ENCODE measurements at regions not wholly inside any gene's neighbourhood (a gene's known extent, or its start where the extent isn't known, plus 50 kb on each side); places are given as distances from the start of the nearest gene placed in this dataset.

DNA sequence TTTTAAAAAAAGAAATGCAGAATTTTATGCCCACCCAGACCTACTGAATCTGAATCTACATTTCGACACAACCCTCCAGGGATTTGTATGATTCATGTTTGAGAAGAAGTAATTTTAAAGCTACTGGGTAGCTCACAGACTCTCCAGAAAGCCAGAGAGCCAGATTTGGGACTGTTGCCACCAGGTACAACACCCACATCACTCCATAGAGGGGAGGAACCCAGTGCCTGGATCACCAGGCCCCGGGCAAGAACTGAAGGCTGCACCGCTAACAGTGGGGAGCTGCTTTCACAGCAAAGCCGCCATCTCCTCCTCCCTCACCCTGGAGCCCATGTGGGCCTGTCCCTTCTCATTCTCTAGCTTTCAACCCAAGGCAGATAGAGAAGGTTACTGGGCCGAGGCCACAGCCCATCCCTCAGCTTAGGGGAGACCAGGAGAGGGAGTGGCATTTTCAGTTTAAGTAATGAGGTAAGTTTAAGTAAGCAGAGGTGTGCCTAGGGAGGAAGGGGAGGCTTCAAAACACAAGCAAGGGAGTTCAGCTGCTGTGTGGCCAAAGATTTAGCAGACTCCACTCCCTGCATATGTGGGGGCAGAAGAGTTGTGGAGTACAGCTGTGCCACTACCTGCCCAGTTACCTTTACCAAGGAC lies 109.8 kb downstream of the IL12A start:
- TF ChIP-seq, protein P1, sequence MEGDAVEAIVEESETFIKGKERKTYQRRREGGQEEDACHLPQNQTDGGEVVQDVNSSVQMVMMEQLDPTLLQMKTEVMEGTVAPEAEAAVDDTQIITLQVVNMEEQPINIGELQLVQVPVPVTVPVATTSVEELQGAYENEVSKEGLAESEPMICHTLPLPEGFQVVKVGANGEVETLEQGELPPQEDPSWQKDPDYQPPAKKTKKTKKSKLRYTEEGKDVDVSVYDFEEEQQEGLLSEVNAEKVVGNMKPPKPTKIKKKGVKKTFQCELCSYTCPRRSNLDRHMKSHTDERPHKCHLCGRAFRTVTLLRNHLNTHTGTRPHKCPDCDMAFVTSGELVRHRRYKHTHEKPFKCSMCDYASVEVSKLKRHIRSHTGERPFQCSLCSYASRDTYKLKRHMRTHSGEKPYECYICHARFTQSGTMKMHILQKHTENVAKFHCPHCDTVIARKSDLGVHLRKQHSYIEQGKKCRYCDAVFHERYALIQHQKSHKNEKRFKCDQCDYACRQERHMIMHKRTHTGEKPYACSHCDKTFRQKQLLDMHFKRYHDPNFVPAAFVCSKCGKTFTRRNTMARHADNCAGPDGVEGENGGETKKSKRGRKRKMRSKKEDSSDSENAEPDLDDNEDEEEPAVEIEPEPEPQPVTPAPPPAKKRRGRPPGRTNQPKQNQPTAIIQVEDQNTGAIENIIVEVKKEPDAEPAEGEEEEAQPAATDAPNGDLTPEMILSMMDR (IDR thresholded peaks at IDR 0.05), result no peak
- TF ChIP-seq POLR2AphosphoS5 (IDR thresholded peaks at IDR 0.05) (no peak), POLR2A (IDR thresholded peaks at IDR 0.05) (no peak)

Data from stomach (tissue), 4 donors.